ENCODE measurements at regions not wholly inside any gene's neighbourhood (a gene's known extent, or its start where the extent isn't known, plus 50 kb on each side); places are given as distances from the start of the nearest gene placed in this dataset.

GRCh38 chr20:24746351-24746685, 202.8 kb upstream of the CST7 start:
- TF ChIP-seq POLR2AphosphoS5 (IDR thresholded peaks at IDR 0.05) (no peak), CTCF (IDR thresholded peaks at IDR 0.05) (no peak)

Measured in transverse colon (tissue), 4 donors.